Stromal cell of bone marrow (primary cell): ENCODE measurements at regions not wholly inside any gene's neighbourhood (a gene's known extent, or its start where the extent isn't known, plus 50 kb on each side); places are given as distances from the start of the nearest gene placed in this dataset.

Source experiments
- DNase-seq: peaks from one replicate; pipeline ENCODE4 v3.0.0-alpha.2; 2012; ENCODE audit warnings: low read depth

- no peak for DNase-seq
These were observed 93.0 kb downstream of the MTPAP start for GRCh38 chr10:30256084-30256483.

- no peak for DNase-seq
These were observed 94.2 kb downstream of the MTPAP start for GRCh38 chr10:30254926-30255325.

GRCh38 chr10:30248728-30249127, 100.3 kb downstream of the MTPAP start:
- no peak for DNase-seq

GRCh38 chr10:30247704-30248103, 101.4 kb downstream of the MTPAP start:
- DNase-seq = no peak

GRCh38 chr10:30241422-30242110, 107.5 kb downstream of the MTPAP start:
- no peak for DNase-seq

GRCh38 chr10:30238836-30239235, 110.2 kb downstream of the MTPAP start:
- no peak for DNase-seq

GRCh38 chr10:30233186-30233959, 115.7 kb downstream of the MTPAP start:
- no peak for DNase-seq

- no peak for DNase-seq
These were observed 117.4 kb downstream of the MTPAP start for GRCh38 chr10:30231709-30232108.

GRCh38 chr10:30231071-30231652, 117.9 kb downstream of the MTPAP start:
- no peak for DNase-seq

- DNase-seq = no peak
These were observed 119.5 kb downstream of the MTPAP start for GRCh38 chr10:30229536-30229935.

- DNase-seq = peak; percentile 73
These were observed 120.6 kb downstream of the MTPAP start for GRCh38 chr10:30228417-30229036.

GRCh38 chr10:30227481-30227880, 121.6 kb downstream of the MTPAP start:
- peak; percentile 51 for DNase-seq

GRCh38 chr10:30219971-30220751, 128.9 kb downstream of the MTPAP start:
- peak; percentile 56 for DNase-seq

- DNase-seq = no peak
These were observed 132.3 kb downstream of the MTPAP start for GRCh38 chr10:30216821-30217220.

GRCh38 chr10:30215623-30216022, 133.5 kb downstream of the MTPAP start:
- no peak for DNase-seq

GRCh38 chr10:30215141-30215540, 133.9 kb downstream of the MTPAP start:
- no peak for DNase-seq

- DNase-seq = no peak
These were observed 138.8 kb downstream of the MTPAP start for GRCh38 chr10:30210296-30210695.

GRCh38 chr10:30208330-30208729, 140.7 kb downstream of the MTPAP start:
- DNase-seq = no peak

- DNase-seq = no peak
These were observed 141.5 kb downstream of the MTPAP start for GRCh38 chr10:30207485-30208052.

GRCh38 chr10:30200017-30200415, 140.6 kb upstream of the JCAD start:
- DNase-seq = no peak

GRCh38 chr10:30199376-30200016, 140.1 kb upstream of the JCAD start:
- DNase-seq = no peak
